Neural progenitor cell (in vitro differentiated cells): ENCODE measurements at regions not wholly inside any gene's neighbourhood (a gene's known extent, or its start where the extent isn't known, plus 50 kb on each side); places are given as distances from the start of the nearest gene placed in this dataset.

ENCODE experiments used
- DNase-seq: peaks from one replicate; pipeline ENCODE4 v3.0.0-alpha.2; 2016; ENCODE audit warnings: low spot score
- H2AFZ ChIP-seq: fragments of 200-600 bp; sonication (generic); replicated peaks from 2 replicates; pipeline ENCODE4 v1.6.1; 2016; ENCODE audit warnings: antibody characterized with exemption
- H3F3A ChIP-seq: fragments of 200-600 bp; sonication (generic); 2 replicates; pipeline ENCODE4 v1.6.1; 2016; ENCODE audit warnings: antibody characterized with exemption, low read depth
- H3K27ac ChIP-seq: fragments of 200-600 bp; sonication (generic); 2 replicates; pipeline ENCODE4 v1.5.1; 2016; ENCODE audit warnings: mild to moderate bottlenecking
- H3K27me3 ChIP-seq: fragments of 200-600 bp; sonication (generic); 2 replicates; pipeline ENCODE4 v1.6.1; 2016; ENCODE audit warnings: mild to moderate bottlenecking, moderate library complexity
- H3K36me3 ChIP-seq: fragments of 200-600 bp; sonication (generic); 2 replicates; pipeline ENCODE4 v1.5.1; 2016
- H3K4me1 ChIP-seq: fragments of 200-600 bp; sonication (generic); 2 replicates; pipeline ENCODE4 v1.6.1; 2016; ENCODE audit warnings: mixed run types
- H3K4me2 ChIP-seq: fragments of 200-600 bp; sonication (generic); 2 replicates; pipeline ENCODE4 v1.6.1; 2016
- H3K4me3 ChIP-seq: fragments of 200-600 bp; sonication (generic); 2 replicates; pipeline ENCODE4 v1.5.1; 2016
- H3K79me2 ChIP-seq: fragments of 200-600 bp; sonication (generic); 2 replicates; pipeline ENCODE4 v1.6.1; 2016; ENCODE audit warnings: low read depth
- H3K9ac ChIP-seq: fragments of 200-600 bp; sonication (generic); 2 replicates; pipeline ENCODE4 v1.6.1; 2016
- H3K9me3 ChIP-seq: fragments of 200-600 bp; sonication (generic); 2 replicates; pipeline ENCODE4 v1.5.1; 2016; ENCODE audit warnings: low read depth
- H4K20me1 ChIP-seq: fragments of 200-600 bp; sonication (generic); 2 replicates; pipeline ENCODE4 v1.6.1; 2016; ENCODE audit warnings: low read depth
- H3K27ac Mint-ChIP-seq: 3 replicates; pipeline ENCODE4 v1.8.0; 2021; ENCODE audit warnings: mixed read lengths
- H3K27me3 Mint-ChIP-seq: 2 replicates; pipeline ENCODE4 v1.8.0; 2022; ENCODE audit warnings: low read depth, mild to moderate bottlenecking, inconsistent platforms, moderate library complexity, mixed read lengths; ENCODE audit not compliant: insufficient read depth
- H3K36me3 Mint-ChIP-seq: 3 replicates; pipeline ENCODE4 v1.8.0; 2021; ENCODE audit warnings: mixed read lengths
- H3K4me1 Mint-ChIP-seq: 3 replicates; pipeline ENCODE4 v1.8.0; 2021; ENCODE audit warnings: mixed read lengths
- H3K4me3 Mint-ChIP-seq: 3 replicates; pipeline ENCODE4 v1.8.0; 2021; ENCODE audit warnings: mild to moderate bottlenecking, moderate library complexity, mixed read lengths
- H3K9me3 Mint-ChIP-seq: 3 replicates; pipeline ENCODE4 v1.8.0; 2020; ENCODE audit warnings: mixed read lengths
- EZH2 ChIP-seq: fragments of 200-600 bp; sonication (generic); IDR thresholded peaks from 2 replicates; pipeline ENCODE4 v1.6.1; 2017; ENCODE audit warnings: antibody characterized with exemption, mild to moderate bottlenecking, moderate library complexity
- EZH2phosphoT487 ChIP-seq: fragments of 200-600 bp; sonication (generic); IDR thresholded peaks from 2 replicates; pipeline ENCODE4 v1.6.1; 2017; ENCODE audit warnings: antibody characterized with exemption
- TF ChIP-seq, protein P1 (sequence below): fragments of 200-600 bp; sonication (generic); IDR thresholded peaks from 2 replicates; pipeline ENCODE4 v1.5.1; 2017; ENCODE audit warnings: antibody characterized with exemption, mild to moderate bottlenecking

DNA sequence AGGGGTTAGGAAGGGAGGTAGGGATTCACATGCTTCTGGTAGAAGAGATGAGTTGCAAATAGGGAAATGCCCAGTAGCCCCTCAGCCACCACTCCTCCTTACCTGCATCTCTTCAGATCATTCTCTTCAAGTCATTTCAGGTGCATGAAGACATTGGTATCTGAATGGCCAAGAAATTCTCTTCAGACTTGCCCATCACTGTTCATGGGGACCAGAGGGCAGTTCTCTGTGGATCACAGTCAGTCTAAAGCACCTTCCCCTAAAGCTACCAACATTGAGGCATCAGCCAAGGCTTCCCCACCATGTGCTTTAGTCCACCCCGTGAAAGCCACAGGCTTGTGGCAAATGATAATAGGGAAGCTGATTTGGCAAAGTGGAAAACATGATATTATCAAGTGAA is 319.4 kb upstream of the ZNF32 start:
- no peak overlapping the region for H3K4me3 ChIP-seq
- H3K4me1 ChIP-seq, result no peaks in the 10 kb centered on the region
- no peaks in the 10 kb centered on the region for H4K20me1 ChIP-seq
- Mint-ChIP-seq H3K27ac (no peak overlapping the region), H3K4me1 (peaks cover 9% of the 10 kb centered on the region), H3K27me3 (peaks cover 4% of the 10 kb centered on the region), H3K4me3 (no peak overlapping the region), H3K36me3 (no peaks in the 10 kb centered on the region), H3K9me3 (peaks cover 2% of the 10 kb centered on the region)
- no peaks in the 10 kb centered on the region for H3F3A ChIP-seq
- H3K27ac ChIP-seq, result no peak overlapping the region
- H3K4me2 ChIP-seq, result no peak overlapping the region
- no peaks in the 10 kb centered on the region for H3K9me3 ChIP-seq
- H3K79me2 ChIP-seq, result no peaks in the 10 kb centered on the region
- no peak overlapping the region for H2AFZ ChIP-seq
- no peak overlapping the region for H3K9ac ChIP-seq
- no peaks in the 10 kb centered on the region for H3K36me3 ChIP-seq
- TF ChIP-seq, protein P1, sequence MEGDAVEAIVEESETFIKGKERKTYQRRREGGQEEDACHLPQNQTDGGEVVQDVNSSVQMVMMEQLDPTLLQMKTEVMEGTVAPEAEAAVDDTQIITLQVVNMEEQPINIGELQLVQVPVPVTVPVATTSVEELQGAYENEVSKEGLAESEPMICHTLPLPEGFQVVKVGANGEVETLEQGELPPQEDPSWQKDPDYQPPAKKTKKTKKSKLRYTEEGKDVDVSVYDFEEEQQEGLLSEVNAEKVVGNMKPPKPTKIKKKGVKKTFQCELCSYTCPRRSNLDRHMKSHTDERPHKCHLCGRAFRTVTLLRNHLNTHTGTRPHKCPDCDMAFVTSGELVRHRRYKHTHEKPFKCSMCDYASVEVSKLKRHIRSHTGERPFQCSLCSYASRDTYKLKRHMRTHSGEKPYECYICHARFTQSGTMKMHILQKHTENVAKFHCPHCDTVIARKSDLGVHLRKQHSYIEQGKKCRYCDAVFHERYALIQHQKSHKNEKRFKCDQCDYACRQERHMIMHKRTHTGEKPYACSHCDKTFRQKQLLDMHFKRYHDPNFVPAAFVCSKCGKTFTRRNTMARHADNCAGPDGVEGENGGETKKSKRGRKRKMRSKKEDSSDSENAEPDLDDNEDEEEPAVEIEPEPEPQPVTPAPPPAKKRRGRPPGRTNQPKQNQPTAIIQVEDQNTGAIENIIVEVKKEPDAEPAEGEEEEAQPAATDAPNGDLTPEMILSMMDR, result no peak
- no peak for TF ChIP-seq EZH2
- no peak for TF ChIP-seq EZH2phosphoT487
- DNase-seq, result no peak
- H3K27me3 ChIP-seq, result no peaks in the 10 kb centered on the region

DNA sequence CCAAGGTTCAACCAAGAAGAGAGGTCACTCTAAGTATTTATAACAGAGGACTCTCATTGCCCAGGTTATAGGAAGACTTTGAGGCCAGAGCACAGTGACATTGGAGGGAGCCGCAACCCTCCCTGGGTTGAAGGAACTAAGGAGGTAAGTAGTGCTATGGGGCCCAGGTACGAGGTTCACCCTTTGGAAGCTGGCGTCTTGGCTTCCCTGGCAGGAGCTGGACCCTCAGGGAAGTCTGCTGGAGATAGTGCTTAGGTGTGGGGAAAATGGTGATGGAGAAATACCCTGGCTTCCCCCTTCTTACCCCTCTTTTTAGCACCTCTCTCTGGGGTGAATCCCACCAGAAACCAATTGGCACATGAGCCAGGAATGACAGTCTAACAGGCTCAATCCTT is 317.9 kb upstream of the ZNF32 start:
- Histone ChIP-seq H3K27me3 (no peaks in the 10 kb centered on the region), H2AFZ (no peak overlapping the region), H3K36me3 (no peaks in the 10 kb centered on the region), H3F3A (no peaks in the 10 kb centered on the region), H4K20me1 (no peaks in the 10 kb centered on the region), H3K4me3 (no peak overlapping the region), H3K4me1 (no peaks in the 10 kb centered on the region), H3K27ac (no peak overlapping the region), H3K9me3 (no peaks in the 10 kb centered on the region), H3K4me2 (no peak overlapping the region), H3K9ac (no peak overlapping the region), H3K79me2 (no peaks in the 10 kb centered on the region)
- peaks cover 9% of the 10 kb centered on the region for H3K4me1 Mint-ChIP-seq
- no peak for TF ChIP-seq EZH2
- no peak for TF ChIP-seq EZH2phosphoT487
- TF ChIP-seq, protein P1, result no peak
- no peaks in the 10 kb centered on the region for H3K9me3 Mint-ChIP-seq
- H3K4me3 Mint-ChIP-seq, result no peak overlapping the region
- no peak for DNase-seq
- H3K27ac Mint-ChIP-seq, result no peak overlapping the region
- peaks cover 2% of the 10 kb centered on the region for H3K27me3 Mint-ChIP-seq
- no peaks in the 10 kb centered on the region for H3K36me3 Mint-ChIP-seq

DNA sequence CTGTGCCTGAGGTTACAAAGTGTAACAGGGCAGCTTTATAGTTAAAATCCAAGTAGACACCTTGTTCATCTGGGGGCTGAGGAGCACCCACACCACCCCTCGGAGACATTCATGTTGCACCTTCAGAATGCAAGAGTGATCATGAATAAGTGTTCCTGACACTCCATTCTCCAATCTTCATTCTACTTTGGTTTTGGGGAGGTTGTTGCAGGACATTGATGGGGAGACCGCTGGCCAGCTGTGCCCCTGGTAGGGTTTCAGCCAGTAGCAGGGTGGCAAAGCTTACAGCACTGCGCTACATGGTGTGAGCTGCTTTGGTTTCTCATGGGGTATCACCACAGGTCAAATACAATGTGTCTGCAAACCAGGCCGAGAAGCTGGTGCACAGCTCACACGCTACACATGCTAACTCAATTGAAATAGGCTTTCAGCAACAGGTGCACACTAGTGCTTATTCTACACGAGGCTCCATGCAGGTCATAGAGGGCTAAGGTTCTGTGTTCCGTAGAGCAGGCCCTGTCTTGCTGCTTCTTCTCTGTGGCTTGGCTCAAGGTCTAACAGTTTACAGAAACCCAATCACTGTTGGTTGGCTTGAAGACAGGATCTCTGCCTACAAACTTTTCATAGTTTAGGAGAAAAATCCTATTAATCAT is 317.4 kb upstream of the ZNF32 start:
- H3K27ac ChIP-seq, result no peak overlapping the region
- DNase-seq, result no peak
- H3K4me3 ChIP-seq, result no peak overlapping the region
- H3K79me2 ChIP-seq, result no peaks in the 10 kb centered on the region
- H3K4me1 ChIP-seq, result no peaks in the 10 kb centered on the region
- Mint-ChIP-seq H3K27me3 (peaks cover 2% of the 10 kb centered on the region), H3K9me3 (no peaks in the 10 kb centered on the region), H3K27ac (no peak overlapping the region), H3K4me1 (peaks cover 7% of the 10 kb centered on the region), H3K4me3 (no peak overlapping the region), H3K36me3 (no peaks in the 10 kb centered on the region)
- H3K4me2 ChIP-seq, result no peak overlapping the region
- no peak overlapping the region for H3K9ac ChIP-seq
- H3K9me3 ChIP-seq, result no peaks in the 10 kb centered on the region
- no peak for TF ChIP-seq EZH2
- no peak for TF ChIP-seq EZH2phosphoT487
- TF ChIP-seq, protein P1, result no peak
- no peak overlapping the region for H2AFZ ChIP-seq
- no peaks in the 10 kb centered on the region for H3F3A ChIP-seq
- H3K27me3 ChIP-seq, result no peaks in the 10 kb centered on the region
- H3K36me3 ChIP-seq, result no peaks in the 10 kb centered on the region
- H4K20me1 ChIP-seq, result no peaks in the 10 kb centered on the region
